HG03354 (cell line): ENCODE measurements at regions not wholly inside any gene's neighbourhood (a gene's known extent, or its start where the extent isn't known, plus 50 kb on each side); places are given as distances from the start of the nearest gene placed in this dataset.

Experiments
- ATAC-seq: cut with Tn5 transposase; IDR thresholded peaks from one replicate; pipeline ENCODE4 v1.9.1; 2021; ENCODE audit warnings: mild to moderate bottlenecking; ENCODE audit not compliant: unreplicated experiment, poor library complexity, severe bottlenecking

DNA sequence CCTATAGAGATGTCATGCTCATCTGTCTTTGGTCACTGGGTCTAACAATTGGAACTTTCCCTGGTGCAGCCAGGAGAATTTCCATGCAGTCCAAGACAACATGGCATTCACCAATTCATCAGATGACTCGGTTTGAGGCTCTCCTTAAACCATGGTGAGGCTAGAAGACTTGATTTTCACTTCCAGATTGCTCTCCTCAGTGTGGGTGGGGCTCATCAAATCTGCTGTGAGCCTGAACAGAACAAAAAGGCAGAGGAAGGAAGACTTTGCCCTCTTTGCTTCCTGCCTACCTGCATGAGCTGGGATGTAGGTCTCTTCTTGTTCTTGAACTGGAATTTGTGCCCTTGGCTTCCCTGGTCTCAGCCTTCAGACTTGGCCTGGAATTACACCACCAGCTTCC lies 203.4 kb upstream of the TRIB2 start:
- ATAC-seq: no peak

DNA sequence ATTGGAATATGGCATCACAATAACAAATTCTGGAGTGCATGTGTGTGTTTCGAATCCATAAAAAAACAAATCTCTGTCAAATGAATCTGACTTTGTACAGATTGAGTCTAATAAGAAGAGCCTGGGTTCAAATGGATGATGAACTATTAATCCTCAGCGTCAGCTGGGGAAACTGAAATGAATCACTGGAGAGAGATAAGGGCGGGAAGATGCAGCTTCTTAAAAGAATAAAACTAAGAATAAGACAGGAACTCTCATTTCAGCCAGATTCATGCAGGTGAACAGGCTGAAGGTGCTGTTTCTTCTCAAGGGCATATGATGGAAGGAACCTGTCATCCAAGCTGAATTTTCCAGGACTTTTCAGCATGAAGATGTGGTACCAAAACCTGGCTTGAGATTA lies 202.6 kb upstream of the TRIB2 start:
- ATAC-seq: no peak

GRCh38 chr2:12514631-12515437 lies 201.9 kb upstream of the TRIB2 start:
- ATAC-seq: no peak

- no peak for ATAC-seq
These were observed 200.9 kb upstream of the TRIB2 start for GRCh38 chr2:12515871-12516270.

DNA sequence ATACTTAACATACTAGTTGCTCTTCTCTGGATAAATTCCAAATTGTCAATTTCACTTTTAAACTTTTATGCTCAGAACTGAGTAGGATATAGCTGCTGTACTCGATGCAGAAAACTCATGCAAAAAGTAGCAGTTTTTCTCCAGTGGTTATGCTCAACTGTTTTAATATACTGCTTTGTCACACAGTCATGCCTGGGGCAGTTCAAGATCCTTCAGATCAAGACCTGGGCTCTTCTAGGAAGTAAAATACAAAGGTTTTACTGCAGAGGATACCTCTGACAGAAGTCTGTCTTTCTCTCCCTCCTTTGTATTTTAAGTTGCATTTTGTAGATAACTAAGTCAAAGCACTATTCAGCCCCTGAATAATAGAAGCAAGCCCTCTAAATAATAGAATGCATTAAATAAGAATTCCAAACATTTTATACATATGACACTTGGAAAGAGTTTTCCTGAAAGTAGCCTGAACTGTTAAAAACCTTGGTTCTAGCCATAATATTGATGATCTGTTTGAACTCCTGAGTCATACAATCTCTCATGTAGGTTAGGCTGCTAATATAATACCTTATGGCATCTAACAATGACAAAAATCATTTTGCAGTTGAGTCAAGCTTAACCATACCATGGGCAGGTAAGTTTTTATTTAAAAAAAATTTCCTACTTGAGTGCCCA lies 183.3 kb upstream of the TRIB2 start:
- no peak for ATAC-seq

- ATAC-seq: no peak
These were observed 182.0 kb upstream of the TRIB2 start for GRCh38 chr2:12534646-12535263.

- ATAC-seq: no peak
These were observed 179.8 kb upstream of the TRIB2 start for GRCh38 chr2:12536976-12537375.

DNA sequence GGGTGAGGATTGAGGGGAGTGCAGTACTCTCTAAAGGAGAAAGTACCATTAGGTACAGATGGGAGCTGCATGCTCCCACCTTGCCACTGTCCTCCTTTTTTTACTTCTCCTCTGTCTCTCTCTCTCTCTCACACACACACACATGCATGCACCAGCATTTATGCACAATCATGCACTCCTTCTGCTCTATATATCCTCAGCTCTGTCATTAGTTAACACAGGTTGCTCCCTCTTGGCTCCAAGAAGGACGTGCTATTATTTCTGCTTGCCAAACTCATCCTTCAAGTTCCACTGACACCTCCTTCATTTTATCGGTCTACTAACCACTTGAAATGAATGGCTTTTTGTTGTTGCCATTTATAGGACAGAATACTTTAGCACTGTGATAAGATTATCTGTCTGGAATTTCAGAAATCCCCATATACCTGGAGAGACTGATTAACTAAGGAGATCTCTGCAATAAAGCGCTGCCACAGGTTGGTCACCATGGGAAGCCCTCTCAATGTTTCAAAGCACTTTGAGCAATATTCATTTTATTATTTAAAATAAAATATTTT lies 178.5 kb upstream of the TRIB2 start:
- ATAC-seq: no peak

DNA sequence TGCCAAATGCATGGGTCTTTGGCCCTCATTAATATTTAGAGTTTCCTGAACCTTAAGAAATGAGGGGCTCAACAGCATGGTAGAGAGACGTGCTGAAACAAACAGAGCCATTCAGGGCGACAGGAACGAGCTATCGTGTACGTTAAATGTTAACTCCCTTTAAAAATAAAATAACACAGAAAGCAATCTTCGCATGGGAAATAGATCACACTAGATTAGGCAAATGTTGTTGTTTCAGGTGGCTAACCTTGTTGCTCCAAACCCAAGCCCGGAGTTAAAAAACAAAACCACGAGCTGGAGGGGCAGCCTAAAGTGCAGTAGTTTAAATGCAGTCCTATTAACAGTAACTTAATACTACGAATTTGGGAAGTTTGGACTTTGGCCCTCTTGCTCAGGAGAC lies 177.4 kb upstream of the TRIB2 start:
- no peak for ATAC-seq

DNA sequence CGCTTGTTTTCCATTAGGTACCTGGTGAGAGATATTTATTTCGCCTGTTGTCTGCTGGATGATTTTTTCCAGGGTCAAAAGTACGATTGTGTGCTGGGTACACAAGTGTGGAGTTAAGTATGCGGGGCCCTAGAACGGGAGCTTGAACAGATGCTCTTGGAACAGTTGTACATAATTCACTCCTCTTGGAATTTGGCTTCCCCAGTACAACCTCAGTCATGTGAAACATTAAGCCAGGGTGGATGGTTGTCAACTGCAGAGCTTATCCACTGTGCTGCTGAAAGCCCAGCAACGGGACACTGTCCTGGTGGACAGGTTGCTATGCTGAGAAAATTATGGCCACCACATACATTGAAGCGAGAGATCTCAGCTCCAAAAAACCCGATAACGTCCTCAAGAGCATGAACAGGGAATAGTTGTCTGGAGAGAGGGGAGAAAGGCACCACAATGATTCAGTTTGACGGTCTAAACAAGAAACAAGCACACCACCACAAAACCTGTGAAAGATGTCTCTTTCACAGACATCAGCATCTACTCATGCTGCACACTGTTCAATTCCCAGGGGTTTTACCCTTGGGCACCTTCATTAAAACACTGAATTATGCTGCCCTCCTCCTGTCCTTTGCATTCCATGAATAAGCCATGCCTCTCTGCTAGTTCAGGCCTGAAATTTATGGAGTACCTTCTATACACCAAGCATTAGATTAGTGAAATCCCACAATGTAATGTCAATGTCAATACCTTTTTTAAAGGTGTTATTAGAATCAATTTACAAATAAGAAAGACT lies 176.8 kb upstream of the TRIB2 start:
- no peak for ATAC-seq

DNA sequence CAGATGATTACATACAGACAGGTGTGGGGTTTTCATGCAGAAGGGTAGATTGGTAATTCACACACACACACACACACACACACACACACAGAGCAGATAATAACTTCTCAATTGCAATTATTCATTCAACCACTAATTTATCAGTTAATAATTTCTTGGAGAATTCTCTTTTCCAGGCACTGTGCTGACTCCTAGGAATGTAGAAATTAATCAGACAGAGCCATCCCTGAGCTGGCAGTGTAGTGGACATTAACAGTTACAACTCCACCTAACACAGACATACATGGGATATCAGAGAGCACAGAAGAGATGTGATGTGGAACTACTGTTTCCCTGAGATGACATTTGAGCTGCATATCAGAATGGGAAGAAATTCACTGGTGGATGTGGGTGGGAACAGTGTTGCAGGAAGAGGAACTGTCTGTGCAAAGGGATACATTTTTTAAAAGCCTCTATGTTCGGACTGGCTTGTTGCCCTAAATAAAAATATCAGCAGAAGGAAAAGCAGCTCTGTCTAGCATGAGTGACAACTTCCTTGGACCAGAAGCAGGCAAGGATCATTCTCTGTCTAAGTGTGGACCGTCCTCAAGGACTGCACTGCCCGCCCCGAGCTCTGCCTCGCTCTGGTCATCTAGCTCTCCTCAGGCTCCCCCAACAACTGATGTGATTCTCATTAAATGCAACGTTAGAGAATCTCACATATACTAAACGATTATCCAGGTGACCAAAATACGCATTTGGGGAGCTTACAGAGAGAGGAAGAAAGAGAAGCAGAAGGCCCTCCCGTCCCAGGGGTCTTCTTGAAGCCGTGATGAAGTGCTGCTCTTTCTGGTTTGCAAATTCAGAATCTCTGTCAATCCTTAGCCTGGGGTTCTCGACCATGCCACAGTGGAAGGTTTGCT lies 173.4 kb upstream of the TRIB2 start:
- ATAC-seq: no peak

GRCh38 chr2:12543978-12544558 lies 172.7 kb upstream of the TRIB2 start:
- peak; percentile 69 for ATAC-seq

DNA sequence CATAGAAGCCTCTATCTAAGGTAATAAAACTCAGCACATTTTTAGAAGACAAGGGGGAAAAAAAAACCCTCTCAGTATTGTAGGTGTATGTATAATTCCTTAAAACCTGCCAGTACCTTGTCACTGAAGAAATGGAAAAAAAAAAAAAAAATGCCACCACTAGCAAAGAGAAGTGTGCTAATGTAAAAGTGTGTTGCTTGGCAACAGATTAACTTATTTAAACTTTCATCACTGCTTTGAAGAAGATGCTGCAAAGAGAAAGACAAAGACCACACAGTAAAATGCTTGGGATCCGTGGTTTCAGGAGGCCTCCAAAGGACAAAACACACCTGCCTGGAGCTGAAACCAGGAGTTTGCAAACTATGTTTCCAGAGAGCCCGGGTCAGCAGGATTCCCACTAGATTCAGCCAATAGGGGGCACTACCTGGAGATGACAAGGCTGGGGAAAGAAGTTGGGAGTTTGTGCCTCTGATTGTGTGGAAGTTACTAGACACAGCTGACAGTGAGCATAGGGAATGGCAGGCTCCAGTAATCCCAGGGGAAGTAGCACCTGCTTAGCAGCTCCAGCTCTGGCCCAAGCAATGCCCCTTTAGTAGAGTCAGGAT lies 169.1 kb upstream of the TRIB2 start:
- no peak for ATAC-seq

DNA sequence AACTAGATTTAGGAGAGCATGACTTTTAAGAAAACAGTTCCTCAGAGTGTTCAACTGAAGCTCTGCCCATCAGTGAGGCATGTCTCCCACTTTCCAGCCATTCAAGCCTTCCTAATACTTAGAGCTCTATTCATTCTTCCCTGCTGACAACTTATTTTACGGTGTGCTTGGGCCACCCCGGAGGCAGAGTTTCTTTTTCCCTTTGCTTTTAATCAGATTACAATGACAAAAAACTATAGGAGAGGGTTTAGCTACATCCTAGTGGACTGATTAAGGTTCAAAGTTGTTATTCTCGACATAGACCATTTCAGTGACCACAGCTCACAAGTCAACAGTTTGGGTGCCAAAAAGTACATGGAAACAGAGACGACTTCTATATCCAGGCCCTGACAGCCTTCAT lies 167.8 kb upstream of the TRIB2 start:
- no peak for ATAC-seq

DNA sequence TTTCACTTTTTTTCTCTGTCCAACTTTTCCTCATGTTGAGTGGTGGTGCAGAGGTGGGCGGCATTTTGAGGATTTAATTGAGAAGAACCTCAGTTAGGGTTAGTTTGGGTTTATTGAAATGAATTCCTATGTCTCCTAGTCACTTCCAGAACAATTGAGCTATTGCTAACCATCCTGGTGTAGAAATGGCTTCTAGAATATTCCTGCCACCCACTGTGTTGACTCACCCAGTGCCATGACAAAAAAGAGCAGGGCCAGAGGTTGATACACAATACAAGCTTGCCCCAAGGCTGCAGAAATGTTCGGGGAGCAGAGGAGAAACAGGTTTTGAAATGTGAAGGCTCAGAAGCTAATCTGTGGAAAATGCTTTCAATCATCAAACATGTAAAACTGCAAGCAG lies 167.1 kb upstream of the TRIB2 start:
- no peak for ATAC-seq

GRCh38 chr2:12552092-12552491 lies 164.6 kb upstream of the TRIB2 start:
- no peak for ATAC-seq

DNA sequence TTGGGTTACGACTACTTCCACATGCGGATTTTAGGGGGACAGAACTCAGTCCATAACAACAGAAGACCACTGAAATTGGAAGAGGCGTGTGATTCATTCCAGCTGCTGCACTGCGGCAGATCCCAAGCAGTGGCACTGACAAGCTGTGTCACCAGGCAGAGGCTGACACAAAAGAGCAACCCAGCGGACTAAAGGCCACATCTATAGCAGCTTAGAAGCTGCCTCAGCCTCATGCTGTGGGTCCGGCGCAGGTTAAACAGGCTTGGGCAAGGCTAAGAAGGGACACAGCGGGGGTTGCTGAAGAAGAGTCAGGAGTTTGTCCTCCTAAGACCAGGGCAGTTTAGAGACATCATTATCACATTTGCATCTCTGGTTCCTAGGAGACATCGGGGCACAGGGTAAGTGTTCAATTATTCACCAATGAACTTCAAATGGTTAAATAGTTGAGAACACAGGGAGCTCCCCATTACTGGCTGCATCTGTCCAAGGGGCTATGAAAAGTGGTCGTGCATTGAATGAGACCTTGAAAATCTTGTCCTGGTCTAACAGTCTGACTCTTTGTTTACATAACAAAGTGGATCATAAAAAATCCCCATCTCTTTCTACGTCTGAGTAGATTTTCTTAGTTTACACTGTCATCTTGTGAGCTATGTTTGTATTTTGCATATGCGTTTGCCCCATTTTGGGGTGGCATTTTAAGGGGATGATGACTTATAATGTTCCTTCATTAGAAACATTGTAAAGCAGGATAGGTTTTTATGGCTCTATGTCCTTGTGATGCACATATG lies 162.3 kb upstream of the TRIB2 start:
- no peak for ATAC-seq
